Right forelimb (tissue), 1 donor: ENCODE measurements at regions not wholly inside any gene's neighbourhood (a gene's known extent, or its start where the extent isn't known, plus 50 kb on each side); places are given as distances from the start of the nearest gene placed in this dataset.

Experiments used
- DNase-seq: peaks from one replicate; pipeline ENCODE4 v3.0.0-alpha.2; 2018

- DNase-seq = no peak
These were observed 412.7 kb downstream of the EFNA5 start for GRCh38 chr5:107257885-107258520.

GRCh38 chr5:107254902-107255234 lies 415.9 kb downstream of the EFNA5 start:
- DNase-seq = no peak

- no peak for DNase-seq
These were observed 416.4 kb downstream of the EFNA5 start for GRCh38 chr5:107254214-107254901.

- peak; percentile 49 for DNase-seq
These were observed 417.5 kb downstream of the EFNA5 start for GRCh38 chr5:107253246-107253645.

- DNase-seq = no peak
These were observed 419.6 kb downstream of the EFNA5 start for GRCh38 chr5:107251151-107251550.

GRCh38 chr5:107248066-107248695 lies 422.6 kb downstream of the EFNA5 start:
- no peak for DNase-seq

- DNase-seq = no peak
These were observed 423.3 kb downstream of the EFNA5 start for GRCh38 chr5:107247427-107247826.

GRCh38 chr5:107243220-107243579 lies 427.5 kb downstream of the EFNA5 start:
- no peak for DNase-seq

GRCh38 chr5:107242411-107243219 lies 428.1 kb downstream of the EFNA5 start:
- no peak for DNase-seq

- no peak for DNase-seq
These were observed 428.9 kb downstream of the EFNA5 start for GRCh38 chr5:107241841-107242240.

GRCh38 chr5:107235167-107235566 lies 435.6 kb downstream of the EFNA5 start:
- DNase-seq = no peak

- DNase-seq = no peak
These were observed 437.9 kb downstream of the EFNA5 start for GRCh38 chr5:107232788-107233187.

GRCh38 chr5:107232293-107232692 lies 438.4 kb downstream of the EFNA5 start:
- DNase-seq = no peak

- DNase-seq = no peak
These were observed 439.5 kb downstream of the EFNA5 start for GRCh38 chr5:107231191-107231590.

GRCh38 chr5:107230367-107230766 lies 440.4 kb downstream of the EFNA5 start:
- no peak for DNase-seq

GRCh38 chr5:107228226-107228625 lies 442.5 kb downstream of the EFNA5 start:
- no peak for DNase-seq

- no peak for DNase-seq
These were observed 446.5 kb downstream of the EFNA5 start for GRCh38 chr5:107224272-107224671.

- no peak for DNase-seq
These were observed 447.7 kb downstream of the EFNA5 start for GRCh38 chr5:107223066-107223465.

- no peak for DNase-seq
These were observed 450.7 kb downstream of the EFNA5 start for GRCh38 chr5:107219993-107220392.

- DNase-seq = no peak
These were observed 452.1 kb downstream of the EFNA5 start for GRCh38 chr5:107218457-107219193.

GRCh38 chr5:107217721-107218130 lies 453.0 kb downstream of the EFNA5 start:
- peak; percentile 46 for DNase-seq

GRCh38 chr5:107216587-107216986 lies 454.1 kb downstream of the EFNA5 start:
- no peak for DNase-seq

- no peak for DNase-seq
These were observed 455.1 kb downstream of the EFNA5 start for GRCh38 chr5:107215611-107216010.
